DOHH2 (cell line): ENCODE measurements at regions not wholly inside any gene's neighbourhood (a gene's known extent, or its start where the extent isn't known, plus 50 kb on each side); places are given as distances from the start of the nearest gene placed in this dataset.

ENCODE experiments used
- EZH2phosphoT487 ChIP-seq: fragments of 200-600 bp; sonication (generic); IDR thresholded peaks from 2 replicates; pipeline ENCODE4 v1.6.1; 2017; ENCODE audit warnings: borderline replicate concordance, mild to moderate bottlenecking, antibody characterized with exemption, low read length, moderate library complexity, mixed read lengths
- TF ChIP-seq, protein P1 (sequence below): fragments of 200-600 bp; sonication (generic); IDR thresholded peaks from one replicate; pipeline ENCODE4 v1.5.1; 2014; ENCODE audit warnings: antibody characterized with exemption, mild to moderate bottlenecking, low read depth, low read length; ENCODE audit not compliant: poor library complexity, severe bottlenecking

DNA sequence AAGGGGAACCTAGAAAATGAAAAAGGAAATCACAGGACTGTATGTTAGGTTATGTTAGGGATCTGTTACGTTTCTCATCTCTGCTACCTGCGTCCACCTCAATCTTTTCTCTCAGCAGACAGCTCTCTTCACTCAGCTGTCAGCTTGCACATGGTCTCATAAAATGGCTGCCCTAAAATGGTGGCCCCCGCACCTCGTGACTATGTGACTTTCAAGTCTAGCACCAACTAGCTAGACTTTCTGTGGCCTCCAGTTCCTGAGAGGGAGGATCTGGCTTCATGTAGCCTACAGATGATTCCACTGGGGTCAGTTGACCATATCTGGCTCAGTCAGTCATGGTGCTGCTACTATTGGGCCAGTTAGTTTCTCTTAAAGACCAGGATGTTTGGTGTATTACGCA lies 147.2 kb upstream of the SLC1A4 start:
- TF ChIP-seq, protein P1, sequence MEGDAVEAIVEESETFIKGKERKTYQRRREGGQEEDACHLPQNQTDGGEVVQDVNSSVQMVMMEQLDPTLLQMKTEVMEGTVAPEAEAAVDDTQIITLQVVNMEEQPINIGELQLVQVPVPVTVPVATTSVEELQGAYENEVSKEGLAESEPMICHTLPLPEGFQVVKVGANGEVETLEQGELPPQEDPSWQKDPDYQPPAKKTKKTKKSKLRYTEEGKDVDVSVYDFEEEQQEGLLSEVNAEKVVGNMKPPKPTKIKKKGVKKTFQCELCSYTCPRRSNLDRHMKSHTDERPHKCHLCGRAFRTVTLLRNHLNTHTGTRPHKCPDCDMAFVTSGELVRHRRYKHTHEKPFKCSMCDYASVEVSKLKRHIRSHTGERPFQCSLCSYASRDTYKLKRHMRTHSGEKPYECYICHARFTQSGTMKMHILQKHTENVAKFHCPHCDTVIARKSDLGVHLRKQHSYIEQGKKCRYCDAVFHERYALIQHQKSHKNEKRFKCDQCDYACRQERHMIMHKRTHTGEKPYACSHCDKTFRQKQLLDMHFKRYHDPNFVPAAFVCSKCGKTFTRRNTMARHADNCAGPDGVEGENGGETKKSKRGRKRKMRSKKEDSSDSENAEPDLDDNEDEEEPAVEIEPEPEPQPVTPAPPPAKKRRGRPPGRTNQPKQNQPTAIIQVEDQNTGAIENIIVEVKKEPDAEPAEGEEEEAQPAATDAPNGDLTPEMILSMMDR = no peak
- TF ChIP-seq EZH2phosphoT487 = no peak
